Glutamatergic neuron (in vitro differentiated cells): ENCODE measurements at regions not wholly inside any gene's neighbourhood (a gene's known extent, or its start where the extent isn't known, plus 50 kb on each side); places are given as distances from the start of the nearest gene placed in this dataset.

Source experiments
- DNase-seq: peaks from one replicate; pipeline ENCODE4 v3.0.0; 2022
- H3K27ac Mint-ChIP-seq: one replicate; pipeline ENCODE4 v1.8.0; 2020; ENCODE audit warnings: mild to moderate bottlenecking, mixed read lengths, inconsistent platforms; ENCODE audit not compliant: unreplicated experiment
- H3K27me3 Mint-ChIP-seq: one replicate; pipeline ENCODE4 v1.8.0; 2020; ENCODE audit warnings: mild to moderate bottlenecking, moderate library complexity, mixed read lengths, inconsistent platforms; ENCODE audit not compliant: unreplicated experiment
- H3K36me3 Mint-ChIP-seq: one replicate; pipeline ENCODE4 v1.8.0; 2020; ENCODE audit warnings: mild to moderate bottlenecking, mixed read lengths, inconsistent platforms; ENCODE audit not compliant: unreplicated experiment
- H3K4me1 Mint-ChIP-seq: one replicate; pipeline ENCODE4 v1.8.0; 2020; ENCODE audit warnings: mild to moderate bottlenecking, low read depth, mixed read lengths, inconsistent platforms; ENCODE audit not compliant: unreplicated experiment
- H3K4me3 Mint-ChIP-seq: one replicate; pipeline ENCODE4 v1.8.0; 2020; ENCODE audit warnings: mild to moderate bottlenecking, mixed read lengths, inconsistent platforms; ENCODE audit not compliant: unreplicated experiment
- H3K9me3 Mint-ChIP-seq: one replicate; pipeline ENCODE4 v1.8.0; 2020; ENCODE audit warnings: mild to moderate bottlenecking, moderate library complexity, mixed read lengths, inconsistent platforms; ENCODE audit not compliant: unreplicated experiment
- TF ChIP-seq, protein P1 (sequence below): fragments of 200-600 bp; sonication (generic); IDR thresholded peaks from one replicate; pipeline ENCODE4 v1.5.0; 2021; ENCODE audit not compliant: partially characterized antibody, unreplicated experiment

DNA sequence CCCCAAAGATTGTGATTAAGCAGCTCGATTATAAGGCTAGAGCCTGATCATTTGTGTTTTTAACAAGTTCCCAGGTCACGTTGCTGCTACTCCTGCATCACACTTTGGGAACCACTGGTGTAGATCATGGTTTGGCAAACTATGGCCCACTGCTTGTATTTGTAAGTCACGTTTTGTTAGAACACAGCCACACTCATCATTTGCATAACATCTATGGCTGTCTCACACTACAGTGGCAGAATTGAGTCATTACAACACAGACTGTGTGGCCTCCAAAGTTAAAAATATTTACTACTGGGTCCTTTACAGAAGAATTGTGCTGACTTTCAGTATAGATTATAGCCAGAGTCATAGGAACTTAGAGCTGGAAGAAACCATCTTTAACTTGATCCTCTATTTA lies 515.3 kb upstream of the PSMD7 start:
- peaks cover 17% of the 10 kb centered on the region for H3K4me1 Mint-ChIP-seq
- H3K9me3 Mint-ChIP-seq = peaks cover 9% of the 10 kb centered on the region
- no peak for DNase-seq
- no peak overlapping the region for H3K27ac Mint-ChIP-seq
- H3K36me3 Mint-ChIP-seq = peaks cover 8% of the 10 kb centered on the region
- TF ChIP-seq, protein P1, sequence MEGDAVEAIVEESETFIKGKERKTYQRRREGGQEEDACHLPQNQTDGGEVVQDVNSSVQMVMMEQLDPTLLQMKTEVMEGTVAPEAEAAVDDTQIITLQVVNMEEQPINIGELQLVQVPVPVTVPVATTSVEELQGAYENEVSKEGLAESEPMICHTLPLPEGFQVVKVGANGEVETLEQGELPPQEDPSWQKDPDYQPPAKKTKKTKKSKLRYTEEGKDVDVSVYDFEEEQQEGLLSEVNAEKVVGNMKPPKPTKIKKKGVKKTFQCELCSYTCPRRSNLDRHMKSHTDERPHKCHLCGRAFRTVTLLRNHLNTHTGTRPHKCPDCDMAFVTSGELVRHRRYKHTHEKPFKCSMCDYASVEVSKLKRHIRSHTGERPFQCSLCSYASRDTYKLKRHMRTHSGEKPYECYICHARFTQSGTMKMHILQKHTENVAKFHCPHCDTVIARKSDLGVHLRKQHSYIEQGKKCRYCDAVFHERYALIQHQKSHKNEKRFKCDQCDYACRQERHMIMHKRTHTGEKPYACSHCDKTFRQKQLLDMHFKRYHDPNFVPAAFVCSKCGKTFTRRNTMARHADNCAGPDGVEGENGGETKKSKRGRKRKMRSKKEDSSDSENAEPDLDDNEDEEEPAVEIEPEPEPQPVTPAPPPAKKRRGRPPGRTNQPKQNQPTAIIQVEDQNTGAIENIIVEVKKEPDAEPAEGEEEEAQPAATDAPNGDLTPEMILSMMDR = no peak
- peaks cover 5% of the 10 kb centered on the region for H3K27me3 Mint-ChIP-seq
- no peak overlapping the region for H3K4me3 Mint-ChIP-seq

DNA sequence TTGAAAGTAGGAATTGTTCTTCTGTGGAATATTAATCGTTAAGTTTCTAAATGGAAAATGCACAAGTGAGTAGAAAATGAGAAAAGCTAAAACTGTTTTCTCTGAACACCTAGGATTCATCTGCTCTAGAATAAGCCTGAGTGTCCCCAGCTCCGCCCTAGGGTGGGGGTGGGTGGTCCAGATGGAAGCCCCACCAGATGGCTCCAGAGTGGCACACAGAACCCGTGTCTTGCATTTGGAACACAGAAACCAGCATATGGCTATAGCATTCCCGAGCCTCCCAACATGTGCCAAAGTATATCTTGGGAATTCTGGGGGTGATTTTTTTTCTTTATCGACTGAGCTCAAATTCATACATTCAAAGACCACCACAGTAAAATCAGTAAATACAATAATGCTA lies 517.7 kb upstream of the PSMD7 start:
- Mint-ChIP-seq H3K9me3 (peaks cover 7% of the 10 kb centered on the region), H3K36me3 (peaks cover 4% of the 10 kb centered on the region), H3K4me3 (no peak overlapping the region), H3K27ac (peak overlapping the region; percentile 75), H3K4me1 (peaks cover 19% of the 10 kb centered on the region), H3K27me3 (peaks cover 5% of the 10 kb centered on the region)
- DNase-seq = peak; percentile 59
- TF ChIP-seq, protein P1 = no peak

DNA sequence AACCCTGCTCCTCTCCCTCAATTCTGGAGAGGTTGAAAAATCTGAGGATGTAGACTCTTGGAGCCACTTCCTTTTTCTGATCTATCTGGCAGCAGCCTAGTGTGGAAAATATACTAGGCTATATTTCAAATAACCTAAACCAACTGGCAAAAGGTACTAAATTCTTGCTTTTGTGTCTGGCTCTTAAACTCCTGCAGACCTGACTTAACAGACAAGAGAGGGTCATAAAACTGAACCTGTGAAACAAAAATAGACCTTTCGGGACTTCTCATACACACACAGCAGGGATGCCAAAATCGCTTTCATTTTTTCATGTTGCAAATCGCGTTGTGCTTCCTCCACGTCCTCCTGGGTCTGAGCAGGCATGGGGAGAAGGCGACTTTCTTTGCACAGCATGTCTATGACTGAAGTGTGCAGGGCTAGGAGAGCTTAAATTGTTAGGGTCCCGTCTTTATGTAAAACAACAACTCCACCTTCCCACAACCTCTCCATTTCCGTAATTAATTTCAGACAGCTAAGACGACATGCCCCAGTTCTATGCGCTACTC lies 520.7 kb upstream of the PSMD7 start:
- Mint-ChIP-seq H3K4me3 (no peak overlapping the region), H3K36me3 (no peaks in the 10 kb centered on the region), H3K9me3 (peaks cover 7% of the 10 kb centered on the region), H3K4me1 (peaks cover 21% of the 10 kb centered on the region), H3K27me3 (peaks cover 5% of the 10 kb centered on the region), H3K27ac (no peak overlapping the region)
- DNase-seq = no peak
- TF ChIP-seq, protein P1 = no peak

DNA sequence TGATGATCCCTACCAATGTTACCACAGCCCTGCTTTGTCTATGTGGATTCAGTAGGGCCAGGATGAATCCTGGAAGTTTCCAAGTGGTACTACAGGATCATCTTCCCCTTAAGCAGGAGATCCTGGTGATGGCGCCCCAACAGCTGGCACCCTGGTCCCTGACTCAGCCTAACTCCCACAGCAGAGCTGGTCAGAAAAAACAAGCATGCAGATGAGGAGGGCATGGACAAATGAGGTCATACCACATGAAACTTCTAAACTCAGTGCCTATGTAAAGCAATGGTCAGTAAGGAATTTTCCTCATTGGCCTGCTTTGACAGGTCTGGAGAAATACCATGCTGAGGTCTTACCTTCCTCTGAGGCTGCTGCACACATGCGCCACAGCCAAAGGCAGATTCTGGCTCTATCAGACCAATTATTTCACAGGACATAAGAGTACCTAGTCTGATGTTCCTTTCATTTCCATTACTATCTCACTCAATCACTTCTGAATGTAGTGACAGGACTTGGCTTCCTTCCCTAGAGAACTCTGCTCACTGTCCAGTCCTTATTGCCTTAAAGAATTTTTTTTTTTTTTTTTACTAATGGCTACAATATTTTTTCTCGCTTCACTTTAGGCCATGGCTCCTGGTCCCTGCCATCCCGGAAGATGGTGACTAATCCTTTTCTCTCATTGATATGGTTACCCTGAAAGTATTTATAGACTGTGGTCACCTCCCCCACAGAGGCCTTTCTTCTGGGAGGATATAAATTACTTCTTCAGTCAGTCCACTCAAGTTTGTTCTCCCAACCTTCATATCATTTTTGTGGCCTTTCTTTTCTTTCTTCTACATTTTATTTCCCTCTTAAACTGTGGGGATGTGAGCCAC lies 525.2 kb upstream of the PSMD7 start:
- Mint-ChIP-seq H3K4me3 (no peak overlapping the region), H3K36me3 (no peaks in the 10 kb centered on the region), H3K9me3 (no peaks in the 10 kb centered on the region), H3K27me3 (no peaks in the 10 kb centered on the region), H3K27ac (no peak overlapping the region), H3K4me1 (peaks cover 5% of the 10 kb centered on the region)
- TF ChIP-seq, protein P1 = no peak
- no peak for DNase-seq

DNA sequence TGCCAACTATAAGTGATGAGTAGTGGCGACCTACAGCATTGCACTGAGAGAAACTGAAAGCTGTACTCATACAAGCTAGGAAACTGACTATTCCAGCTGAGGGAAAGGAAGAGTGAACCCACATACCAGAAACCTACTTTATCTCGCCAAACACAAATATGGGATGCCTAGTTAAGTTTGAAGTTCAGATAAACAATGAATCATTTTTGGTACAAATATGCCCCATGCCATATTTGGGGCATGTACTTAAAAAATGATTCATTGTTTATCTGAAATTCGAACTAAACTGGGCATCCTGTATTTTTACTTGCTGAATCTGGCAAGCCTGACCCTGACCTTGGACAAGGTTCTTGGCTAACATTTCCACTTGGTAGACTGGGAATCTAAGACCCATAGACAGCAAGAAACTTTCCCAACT lies 527.8 kb upstream of the PSMD7 start:
- Mint-ChIP-seq H3K4me3 (no peak overlapping the region), H3K9me3 (no peaks in the 10 kb centered on the region), H3K27ac (no peak overlapping the region), H3K4me1 (peaks cover 6% of the 10 kb centered on the region), H3K27me3 (no peaks in the 10 kb centered on the region), H3K36me3 (no peaks in the 10 kb centered on the region)
- no peak for DNase-seq
- TF ChIP-seq, protein P1 = no peak
